ENCODE measurements at regions not wholly inside any gene's neighbourhood (a gene's known extent, or its start where the extent isn't known, plus 50 kb on each side); places are given as distances from the start of the nearest gene placed in this dataset.
A peak's percentile ranks its signal among the peaks of the same experiment; 100 is the strongest.

DNA sequence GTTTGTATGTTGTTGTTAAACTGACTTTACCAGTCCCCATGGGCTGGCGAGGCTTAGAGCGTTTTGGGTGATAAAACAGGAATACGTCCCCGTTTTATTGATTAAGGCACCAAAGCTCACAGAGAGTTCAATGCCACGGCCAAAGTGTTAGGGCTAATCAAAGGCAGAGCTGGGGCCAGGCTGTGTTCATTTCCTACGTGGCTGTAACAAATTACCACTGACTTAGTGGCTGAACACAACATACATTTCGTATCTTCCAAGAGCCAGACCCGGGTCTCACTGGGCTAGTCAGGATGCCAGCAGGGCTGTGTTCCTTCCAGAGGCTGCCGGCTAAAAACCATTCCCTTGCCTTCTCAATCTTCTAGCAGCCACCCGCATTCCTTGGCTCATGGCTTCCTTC, 94.4 kb upstream of the HABP2 start:
- TF ChIP-seq, protein P1, sequence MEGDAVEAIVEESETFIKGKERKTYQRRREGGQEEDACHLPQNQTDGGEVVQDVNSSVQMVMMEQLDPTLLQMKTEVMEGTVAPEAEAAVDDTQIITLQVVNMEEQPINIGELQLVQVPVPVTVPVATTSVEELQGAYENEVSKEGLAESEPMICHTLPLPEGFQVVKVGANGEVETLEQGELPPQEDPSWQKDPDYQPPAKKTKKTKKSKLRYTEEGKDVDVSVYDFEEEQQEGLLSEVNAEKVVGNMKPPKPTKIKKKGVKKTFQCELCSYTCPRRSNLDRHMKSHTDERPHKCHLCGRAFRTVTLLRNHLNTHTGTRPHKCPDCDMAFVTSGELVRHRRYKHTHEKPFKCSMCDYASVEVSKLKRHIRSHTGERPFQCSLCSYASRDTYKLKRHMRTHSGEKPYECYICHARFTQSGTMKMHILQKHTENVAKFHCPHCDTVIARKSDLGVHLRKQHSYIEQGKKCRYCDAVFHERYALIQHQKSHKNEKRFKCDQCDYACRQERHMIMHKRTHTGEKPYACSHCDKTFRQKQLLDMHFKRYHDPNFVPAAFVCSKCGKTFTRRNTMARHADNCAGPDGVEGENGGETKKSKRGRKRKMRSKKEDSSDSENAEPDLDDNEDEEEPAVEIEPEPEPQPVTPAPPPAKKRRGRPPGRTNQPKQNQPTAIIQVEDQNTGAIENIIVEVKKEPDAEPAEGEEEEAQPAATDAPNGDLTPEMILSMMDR (IDR thresholded peaks at IDR 0.05; ENCODE audit: unreplicated experiment), result no peak
- Mint-ChIP-seq H3K27me3 (peaks cover 27% of the 10 kb centered on the region), H3K4me3 (ENCODE audit: low read depth) (no peak overlapping the region), H3K36me3 (ENCODE audit: insufficient read depth) (no peaks in the 10 kb centered on the region), H3K9me3 (ENCODE audit: low read depth) (peaks cover 4% of the 10 kb centered on the region), H3K27ac (no peak overlapping the region), H3K4me1 (ENCODE audit: low read depth) (peaks cover 7% of the 10 kb centered on the region)
- no peak for DNase-seq (ENCODE audit: low spot score, unreplicated experiment)

DNA sequence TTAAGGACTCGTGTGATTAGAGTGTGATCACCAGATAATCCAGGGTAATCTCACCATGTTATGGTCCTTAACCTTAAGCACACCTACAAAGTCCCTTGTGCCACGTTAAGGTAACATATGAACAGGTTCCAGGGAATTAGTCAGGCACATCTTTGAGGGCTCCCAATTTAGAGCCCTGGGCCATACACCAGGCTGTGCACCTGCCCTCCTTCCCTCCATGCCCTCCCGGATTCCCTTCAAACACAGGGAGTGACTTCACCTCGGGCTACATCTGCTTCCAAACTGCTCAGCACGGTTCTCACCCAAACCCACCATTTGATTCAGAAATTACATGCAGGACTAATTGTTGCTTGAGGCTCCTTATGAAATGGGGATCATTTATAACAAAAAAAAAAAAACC, 93.9 kb upstream of the HABP2 start:
- H3K27ac Mint-ChIP-seq, result peak overlapping the region; percentile 15

DNA sequence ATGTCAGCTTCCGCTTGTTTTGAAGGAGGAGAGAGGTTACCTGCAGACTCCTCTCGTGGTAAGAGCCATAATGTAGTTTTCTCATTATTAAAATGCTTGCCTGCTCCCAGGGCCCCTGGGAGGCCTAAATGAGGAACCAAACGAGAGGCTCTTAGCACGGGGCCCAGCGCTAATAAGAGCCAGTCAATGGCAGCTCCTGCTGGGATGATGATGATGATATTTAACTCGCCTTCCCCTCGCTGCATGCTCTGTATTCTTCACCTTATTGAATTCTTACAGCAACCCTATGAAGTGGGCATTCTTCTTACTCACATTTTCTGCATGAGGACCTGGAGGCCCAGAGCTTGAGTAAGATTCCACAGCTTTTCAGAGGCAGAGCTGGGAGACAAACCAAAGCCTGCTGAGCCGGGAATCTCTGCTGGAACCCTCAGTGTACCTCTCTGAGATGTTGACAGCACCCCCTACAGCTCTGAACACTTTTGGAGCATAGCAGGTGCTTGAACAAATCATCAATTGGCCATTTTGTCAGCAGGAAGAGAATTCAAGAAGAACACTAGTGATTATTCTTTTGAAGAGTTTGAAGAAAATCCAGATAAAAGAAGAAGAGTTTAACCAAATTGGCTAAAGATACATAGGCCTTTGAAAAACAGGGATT, 93.1 kb upstream of the HABP2 start:
- Mint-ChIP-seq H3K4me3 (ENCODE audit: low read depth) (no peak overlapping the region), H3K4me1 (ENCODE audit: low read depth) (peaks cover 6% of the 10 kb centered on the region), H3K27me3 (peaks cover 27% of the 10 kb centered on the region), H3K27ac (no peak overlapping the region), H3K36me3 (ENCODE audit: insufficient read depth) (no peaks in the 10 kb centered on the region), H3K9me3 (ENCODE audit: low read depth) (peaks cover 4% of the 10 kb centered on the region)
- DNase-seq (ENCODE audit: low spot score, unreplicated experiment), result no peak
- TF ChIP-seq, protein P1 (IDR thresholded peaks at IDR 0.05; ENCODE audit: unreplicated experiment), result no peak

More for the DNA sequence above, 93.9 kb upstream of the HABP2 start:
- H3K9me3 Mint-ChIP-seq (ENCODE audit: low read depth), result peaks cover 4% of the 10 kb centered on the region
- TF ChIP-seq, protein P1 (IDR thresholded peaks at IDR 0.05; ENCODE audit: unreplicated experiment), result no peak
- no peak overlapping the region for H3K4me3 Mint-ChIP-seq (ENCODE audit: low read depth)
- H3K4me1 Mint-ChIP-seq (ENCODE audit: low read depth), result peaks cover 10% of the 10 kb centered on the region
- no peak for DNase-seq (ENCODE audit: low spot score, unreplicated experiment)
- no peaks in the 10 kb centered on the region for H3K36me3 Mint-ChIP-seq (ENCODE audit: insufficient read depth)
- peaks cover 27% of the 10 kb centered on the region for H3K27me3 Mint-ChIP-seq

DNA sequence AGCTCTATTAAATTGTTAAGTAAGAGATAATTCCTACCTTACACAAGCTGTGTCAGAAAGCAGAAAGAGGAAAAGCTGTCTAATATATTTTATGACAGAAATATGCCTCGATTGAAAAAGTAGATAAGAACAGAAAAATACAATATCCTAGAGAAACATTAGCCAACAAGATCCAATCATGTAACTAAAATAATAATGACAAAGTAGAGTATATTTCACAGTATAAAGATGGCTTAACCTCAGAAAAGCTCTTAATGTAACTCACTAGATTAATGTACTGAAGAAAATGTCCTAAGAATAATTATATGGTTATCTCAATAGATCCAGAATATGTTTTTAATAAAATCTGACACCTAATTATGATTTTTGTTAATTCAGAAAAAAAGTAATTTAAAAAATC, 89.8 kb upstream of the HABP2 start:
- peaks cover 1% of the 10 kb centered on the region for H3K36me3 Mint-ChIP-seq (ENCODE audit: insufficient read depth)
- DNase-seq (ENCODE audit: low spot score, unreplicated experiment), result no peak
- no peak overlapping the region for H3K4me3 Mint-ChIP-seq (ENCODE audit: low read depth)
- H3K4me1 Mint-ChIP-seq (ENCODE audit: low read depth), result peaks cover 6% of the 10 kb centered on the region
- peaks cover 7% of the 10 kb centered on the region for H3K9me3 Mint-ChIP-seq (ENCODE audit: low read depth)
- TF ChIP-seq, protein P1 (IDR thresholded peaks at IDR 0.05; ENCODE audit: unreplicated experiment), result no peak
- no peak overlapping the region for H3K27ac Mint-ChIP-seq
- H3K27me3 Mint-ChIP-seq, result peaks cover 21% of the 10 kb centered on the region

GRCh38 chr10:113463777-113464176, 89.1 kb upstream of the HABP2 start:
- Mint-ChIP-seq H3K27ac (no peak overlapping the region), H3K4me1 (ENCODE audit: low read depth) (peaks cover 6% of the 10 kb centered on the region), H3K4me3 (ENCODE audit: low read depth) (no peak overlapping the region), H3K9me3 (ENCODE audit: low read depth) (peaks cover 7% of the 10 kb centered on the region), H3K27me3 (peaks cover 18% of the 10 kb centered on the region), H3K36me3 (ENCODE audit: insufficient read depth) (peaks cover 1% of the 10 kb centered on the region)
- TF ChIP-seq, protein P1 (IDR thresholded peaks at IDR 0.05; ENCODE audit: unreplicated experiment), result no peak
- no peak for DNase-seq (ENCODE audit: low spot score, unreplicated experiment)
